RWPE1 (cell line): ENCODE measurements at regions not wholly inside any gene's neighbourhood (a gene's known extent, or its start where the extent isn't known, plus 50 kb on each side); places are given as distances from the start of the nearest gene placed in this dataset.

ENCODE experiments used
- CTCF ChIA-PET: fragments of 350-600 bp; sonication (Branson Sonifier 250); formaldehyde crosslinking; extraction: SDS; loops from one replicate; lab custom pipeline; 2021; lab: Yijun Ruan, JAX
- POLR2A ChIA-PET: fragments of 400-600 bp; formaldehyde crosslinking; extraction: SDS; loops from one replicate; lab custom pipeline; 2020; ENCODE audit warnings: antibody characterized with exemption; ENCODE audit not compliant: low non-redundant PET; lab: Yijun Ruan, JAX
- DNase-seq: peaks from one replicate; pipeline ENCODE4 v3.0.0; 2012; ENCODE audit warnings: low spot score
- H3K27ac ChIP-seq: fragments of 450-650 bp; 2 replicates; pipeline ENCODE4 v1.5.1; 2017
- TF ChIP-seq, protein P1 (sequence below): fragments of 450-650 bp; conservative IDR thresholded peaks from 2 replicates; pipeline ENCODE4 v1.5.1; 2017; ENCODE audit warnings: low read depth, mild to moderate bottlenecking

- POLR2A ChIA-PET = no interaction called here
- TF ChIP-seq, protein P1, sequence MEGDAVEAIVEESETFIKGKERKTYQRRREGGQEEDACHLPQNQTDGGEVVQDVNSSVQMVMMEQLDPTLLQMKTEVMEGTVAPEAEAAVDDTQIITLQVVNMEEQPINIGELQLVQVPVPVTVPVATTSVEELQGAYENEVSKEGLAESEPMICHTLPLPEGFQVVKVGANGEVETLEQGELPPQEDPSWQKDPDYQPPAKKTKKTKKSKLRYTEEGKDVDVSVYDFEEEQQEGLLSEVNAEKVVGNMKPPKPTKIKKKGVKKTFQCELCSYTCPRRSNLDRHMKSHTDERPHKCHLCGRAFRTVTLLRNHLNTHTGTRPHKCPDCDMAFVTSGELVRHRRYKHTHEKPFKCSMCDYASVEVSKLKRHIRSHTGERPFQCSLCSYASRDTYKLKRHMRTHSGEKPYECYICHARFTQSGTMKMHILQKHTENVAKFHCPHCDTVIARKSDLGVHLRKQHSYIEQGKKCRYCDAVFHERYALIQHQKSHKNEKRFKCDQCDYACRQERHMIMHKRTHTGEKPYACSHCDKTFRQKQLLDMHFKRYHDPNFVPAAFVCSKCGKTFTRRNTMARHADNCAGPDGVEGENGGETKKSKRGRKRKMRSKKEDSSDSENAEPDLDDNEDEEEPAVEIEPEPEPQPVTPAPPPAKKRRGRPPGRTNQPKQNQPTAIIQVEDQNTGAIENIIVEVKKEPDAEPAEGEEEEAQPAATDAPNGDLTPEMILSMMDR = no peak
- CTCF ChIA-PET = no interaction called here
- DNase-seq = no peak
- no peak overlapping the region for H3K27ac ChIP-seq
These were observed 329.0 kb downstream of the PARP8 start for GRCh38 chr5:50995285-50995942.

DNA sequence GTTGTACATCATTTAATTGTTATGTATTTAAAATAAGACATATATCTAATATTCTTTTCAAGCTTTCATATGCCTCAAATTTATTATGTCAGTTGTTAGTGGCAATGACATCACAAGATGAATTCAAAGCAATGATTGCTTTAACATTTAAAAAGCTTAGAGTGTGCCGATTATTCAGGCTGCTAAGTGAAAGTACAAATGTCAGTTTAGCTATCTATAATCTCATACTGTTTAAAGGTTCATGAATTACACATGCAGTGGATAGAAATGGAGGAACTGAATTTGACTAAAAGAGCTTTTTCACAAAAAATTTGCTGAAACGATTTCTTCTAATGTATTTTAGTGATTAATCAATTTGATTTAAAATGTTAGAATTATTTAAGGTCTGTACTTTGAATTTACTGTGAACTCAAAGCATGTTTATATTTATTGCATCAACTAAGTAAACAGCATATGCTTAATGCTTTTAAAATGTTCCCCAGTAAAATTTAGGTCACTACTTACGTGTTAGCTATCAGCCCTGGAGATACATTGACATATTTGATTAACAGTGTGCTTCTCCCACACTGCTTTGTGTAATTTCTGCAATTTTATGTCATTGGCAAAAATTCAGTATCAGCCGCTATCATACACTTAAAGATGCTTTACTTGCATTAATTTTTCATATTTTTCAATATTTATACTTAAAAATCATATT lies 334.9 kb downstream of the PARP8 start:
- POLR2A ChIA-PET = no interaction called here

GRCh38 chr5:51002368-51002767 lies 335.9 kb downstream of the PARP8 start:
- no peak for DNase-seq
- POLR2A ChIA-PET = no interaction called here
- TF ChIP-seq, protein P1 = no peak
- no peak overlapping the region for H3K27ac ChIP-seq
- CTCF ChIA-PET = no interaction called here

More for the DNA sequence above, 334.9 kb downstream of the PARP8 start:
- no peak overlapping the region for H3K27ac ChIP-seq
- DNase-seq = no peak
- CTCF ChIA-PET = interaction anchor here (0.7 kb wide), 1 partner anchor 321 kb away, joined by 3 read pairs; no protein-coding TSS in a partner anchor
- TF ChIP-seq, protein P1 = no peak

DNA sequence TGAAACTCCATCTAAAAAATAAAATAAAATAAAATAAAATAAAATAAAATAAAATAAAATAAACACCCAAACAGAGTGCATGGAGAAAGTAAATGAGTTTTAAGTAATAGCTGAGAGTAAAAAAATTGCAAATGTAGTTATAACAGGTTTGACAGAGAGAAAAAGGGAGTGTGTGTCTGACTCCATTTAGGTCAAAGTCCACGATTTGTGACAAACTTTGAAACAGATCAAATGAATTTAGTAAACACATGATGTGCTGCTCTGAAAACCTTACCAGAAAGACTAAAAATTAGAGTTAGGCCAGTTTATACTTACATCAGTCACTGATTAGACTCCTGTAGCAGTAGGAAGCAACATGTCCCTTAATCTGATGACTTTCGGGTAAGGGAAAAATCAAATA lies 346.6 kb downstream of the PARP8 start:
- no peak for DNase-seq
- no peak overlapping the region for H3K27ac ChIP-seq
- POLR2A ChIA-PET = no interaction called here
- TF ChIP-seq, protein P1 = no peak
- CTCF ChIA-PET = no interaction called here

- DNase-seq = no peak
- TF ChIP-seq, protein P1 = no peak
- H3K27ac ChIP-seq = no peak overlapping the region
- ChIA-PET POLR2A (no interaction called here), CTCF (interaction anchor here (1.0 kb wide), 1 partner anchor 13 kb away, joined by 4 read pairs; no protein-coding TSS in a partner anchor)
These were observed 352.0 kb downstream of the PARP8 start for GRCh38 chr5:51018423-51018822.

- CTCF ChIA-PET = interaction anchor here (0.6 kb wide), 1 partner anchor 540 kb away, joined by 4 read pairs; no protein-coding TSS in a partner anchor
- DNase-seq = no peak
- TF ChIP-seq, protein P1 = no peak
- H3K27ac ChIP-seq = no peak overlapping the region
- POLR2A ChIA-PET = no interaction called here
These were observed 357.8 kb downstream of the PARP8 start for GRCh38 chr5:51024263-51024662.
